K562 (cell line): ENCODE measurements at regions not wholly inside any gene's neighbourhood (a gene's known extent, or its start where the extent isn't known, plus 50 kb on each side); places are given as distances from the start of the nearest gene placed in this dataset.

Source experiments
- FOSL1 ChIP-seq: fragments of 200-800 bp; sonication (Bioruptor generic); conservative IDR thresholded peaks from 2 replicates; pipeline ENCODE4 v1.6.1; 2016; ENCODE audit warnings: missing genetic modification characterization, missing compliant biosample characterization
- HDAC2 ChIP-seq: fragments of 450-650 bp; IDR thresholded peaks from 2 replicates; pipeline ENCODE4 v1.6.1; 2016; ENCODE audit warnings: mild to moderate bottlenecking
- MLX ChIP-seq, 2 experiments: fragments of 450-650 bp in 1 of 2; sonication (generic) in 1 of 2; formaldehyde crosslinking; conservative IDR thresholded peaks; 2 replicates each; pipeline versions ENCODE4 v1.4.0 to v1.8.1; 2020 to 2022; ENCODE audit warnings: mild to moderate bottlenecking in 1 of 2, missing genetic modification reagents in 1 of 2
- MYBL2 ChIP-seq, 2 experiments: fragments of 450-650 bp in 1 of 2; sonication (generic) in 1 of 2; formaldehyde crosslinking in 1 of 2; IDR thresholded peaks; 2 replicates each; pipeline versions ENCODE4 v1.6.1 to v1.8.1; 2017 to 2022; ENCODE audit warnings: borderline replicate concordance in 1 of 2, inconsistent platforms in 1 of 2, low read depth in 1 of 2, mild to moderate bottlenecking in 1 of 2, missing genetic modification reagents in 1 of 2, moderate library complexity in 1 of 2
- POLR2AphosphoS5 ChIP-seq: IDR thresholded peaks from 2 replicates; pipeline ENCODE4 v1.6.1; 2011; ENCODE audit warnings: mild to moderate bottlenecking, low read depth, low read length, moderate library complexity; ENCODE audit not compliant: control insufficient read depth, insufficient read depth
- ZNF589 ChIP-seq: fragments of 200-800 bp; sonication (Bioruptor generic); IDR thresholded peaks from 2 replicates; pipeline ENCODE4 v1.6.1; 2016; ENCODE audit warnings: low read depth, missing genetic modification characterization, missing compliant biosample characterization
- TF ChIP-seq, protein P1 (sequence below), 3 experiments: IDR thresholded peaks in 2 of 3; conservative IDR thresholded peaks in 1 of 3; 2 replicates each; pipeline ENCODE4 v1.5.1; 2011 to 2012; ENCODE audit warnings: low read length in 3 of 3, mild to moderate bottlenecking in 3 of 3, control low read depth in 2 of 3, improper control_type of control experiment in 1 of 3, inconsistent platforms in 1 of 3, low read depth in 1 of 3, mixed read lengths in 1 of 3, moderate library complexity in 1 of 3; ENCODE audit not compliant: insufficient read depth in 2 of 3
- TF ChIP-seq, protein P2 (sequence below), 2 experiments: fragments of 200-800 bp in 1 of 2; sonication (Bioruptor generic) in 1 of 2; sonication (generic) in 1 of 2; formaldehyde crosslinking in 1 of 2; IDR thresholded peaks in 1 of 2; conservative IDR thresholded peaks in 1 of 2; 2 replicates each; pipeline versions ENCODE4 v1.5.0 to v1.6.1; 2016 to 2020; ENCODE audit warnings: missing compliant biosample characterization in 1 of 2, missing genetic modification characterization in 1 of 2, missing genetic modification reagents in 1 of 2

DNA sequence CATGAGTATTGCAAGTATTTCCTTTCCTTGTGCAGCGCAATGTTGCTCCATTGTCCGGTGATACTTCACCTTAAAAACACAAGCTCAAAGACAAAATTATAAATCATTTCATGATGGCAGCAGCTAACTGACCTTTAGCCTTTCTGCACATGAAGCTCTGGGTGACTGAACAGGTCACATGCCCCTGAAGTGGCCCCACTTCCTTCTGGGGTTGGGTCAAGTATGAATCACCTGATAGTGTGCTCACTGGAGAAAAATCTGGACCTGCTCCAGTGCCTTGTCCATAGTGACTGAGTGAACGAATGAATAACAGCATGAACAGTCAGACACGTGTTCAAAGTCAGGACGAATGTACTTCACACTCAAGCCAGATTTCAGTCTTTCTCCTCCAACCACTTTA is 658.9 kb downstream of the NPHP4 start:
- TF ChIP-seq MYBL2 (IDR thresholded peaks at IDR 0.05; ENCODE audit: low read depth) (no peak), MYBL2 (CRISPR knock-in tag; IDR thresholded peaks at IDR 0.05; ENCODE audit: borderline replicate concordance) (no peak), POLR2AphosphoS5 (no peak), ZNF589 (CRISPR knock-in tag) (no peak), HDAC2 (no peak), FOSL1 (tag) (no peak), MLX (CRISPR knock-in tag; conservative IDR thresholded peaks at IDR 0.05) (no peak)
- TF ChIP-seq, protein P1, sequence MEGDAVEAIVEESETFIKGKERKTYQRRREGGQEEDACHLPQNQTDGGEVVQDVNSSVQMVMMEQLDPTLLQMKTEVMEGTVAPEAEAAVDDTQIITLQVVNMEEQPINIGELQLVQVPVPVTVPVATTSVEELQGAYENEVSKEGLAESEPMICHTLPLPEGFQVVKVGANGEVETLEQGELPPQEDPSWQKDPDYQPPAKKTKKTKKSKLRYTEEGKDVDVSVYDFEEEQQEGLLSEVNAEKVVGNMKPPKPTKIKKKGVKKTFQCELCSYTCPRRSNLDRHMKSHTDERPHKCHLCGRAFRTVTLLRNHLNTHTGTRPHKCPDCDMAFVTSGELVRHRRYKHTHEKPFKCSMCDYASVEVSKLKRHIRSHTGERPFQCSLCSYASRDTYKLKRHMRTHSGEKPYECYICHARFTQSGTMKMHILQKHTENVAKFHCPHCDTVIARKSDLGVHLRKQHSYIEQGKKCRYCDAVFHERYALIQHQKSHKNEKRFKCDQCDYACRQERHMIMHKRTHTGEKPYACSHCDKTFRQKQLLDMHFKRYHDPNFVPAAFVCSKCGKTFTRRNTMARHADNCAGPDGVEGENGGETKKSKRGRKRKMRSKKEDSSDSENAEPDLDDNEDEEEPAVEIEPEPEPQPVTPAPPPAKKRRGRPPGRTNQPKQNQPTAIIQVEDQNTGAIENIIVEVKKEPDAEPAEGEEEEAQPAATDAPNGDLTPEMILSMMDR (IDR thresholded peaks at IDR 0.05 in 2 of 3, conservative IDR thresholded peaks at IDR 0.05 in 1 of 3; ENCODE audit: insufficient read depth in 2 of 3, low read depth in 1 of 3, low read length in 3 of 3), result no peak
- TF ChIP-seq, protein P2, sequence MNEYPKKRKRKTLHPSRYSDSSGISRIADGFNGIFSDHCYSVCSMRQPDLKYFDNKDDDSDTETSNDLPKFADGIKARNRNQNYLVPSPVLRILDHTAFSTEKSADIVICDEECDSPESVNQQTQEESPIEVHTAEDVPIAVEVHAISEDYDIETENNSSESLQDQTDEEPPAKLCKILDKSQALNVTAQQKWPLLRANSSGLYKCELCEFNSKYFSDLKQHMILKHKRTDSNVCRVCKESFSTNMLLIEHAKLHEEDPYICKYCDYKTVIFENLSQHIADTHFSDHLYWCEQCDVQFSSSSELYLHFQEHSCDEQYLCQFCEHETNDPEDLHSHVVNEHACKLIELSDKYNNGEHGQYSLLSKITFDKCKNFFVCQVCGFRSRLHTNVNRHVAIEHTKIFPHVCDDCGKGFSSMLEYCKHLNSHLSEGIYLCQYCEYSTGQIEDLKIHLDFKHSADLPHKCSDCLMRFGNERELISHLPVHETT (CRISPR knock-in tag; conservative IDR thresholded peaks at IDR 0.05 in 1 of 2, IDR thresholded peaks at IDR 0.05 in 1 of 2), result no peak
